Endothelial cell of umbilical vein (primary cell): ENCODE measurements at regions not wholly inside any gene's neighbourhood (a gene's known extent, or its start where the extent isn't known, plus 50 kb on each side); places are given as distances from the start of the nearest gene placed in this dataset.

ENCODE experiments used
- CTCF ChIP-seq, 2 donors: IDR thresholded peaks; 1 replicate in 1 of 2; 2 replicates in 1 of 2; pipeline ENCODE4 v1.5.1; 2011; ENCODE audit warnings: low read length in 2 of 2, mild to moderate bottlenecking in 2 of 2, moderate library complexity in 2 of 2, control low read depth in 1 of 2, inconsistent platforms in 1 of 2, low read depth in 1 of 2; ENCODE audit not compliant: insufficient read depth in 1 of 2; ENCODE audit errors: extremely low read depth in 1 of 2
- GATA2 ChIP-seq: IDR thresholded peaks from 2 replicates; pipeline ENCODE4 v1.7.0; 2011; ENCODE audit warnings: low read depth, mild to moderate bottlenecking, moderate library complexity, mixed read lengths, low read length; ENCODE audit not compliant: insufficient read length, insufficient read depth
- JUN ChIP-seq: IDR thresholded peaks from 2 replicates; pipeline ENCODE4 v1.6.1; 2011; ENCODE audit warnings: borderline replicate concordance, low read depth; ENCODE audit not compliant: insufficient read length, insufficient read depth
- MAX ChIP-seq: IDR thresholded peaks from 2 replicates; pipeline ENCODE4 v1.6.1; 2011; ENCODE audit not compliant: insufficient read depth, insufficient read length
- POLR2A ChIP-seq: IDR thresholded peaks from 2 replicates; pipeline ENCODE4 v1.6.1; 2012; ENCODE audit warnings: low read depth, mild to moderate bottlenecking, control low read depth, low read length
- POLR2AphosphoS5 ChIP-seq: IDR thresholded peaks from 2 replicates; pipeline ENCODE4 v1.6.1; 2012; ENCODE audit warnings: low read depth, mild to moderate bottlenecking, control low read depth, low read length, moderate library complexity; ENCODE audit not compliant: insufficient read depth

GRCh38 chr6:21486115-21486514, 107.4 kb upstream of the SOX4 start:
- TF ChIP-seq POLR2AphosphoS5 (no peak), GATA2 (no peak), MAX (no peak), CTCF (IDR thresholded peaks at IDR 0.05; ENCODE audit: extremely low read depth in 1 of 2, insufficient read depth in 1 of 2, low read depth in 1 of 2, low read length in 2 of 2) (no peak), POLR2A (no peak), JUN (no peak)
